Type B pancreatic cell (in vitro differentiated cells): ENCODE measurements at regions not wholly inside any gene's neighbourhood (a gene's known extent, or its start where the extent isn't known, plus 50 kb on each side); places are given as distances from the start of the nearest gene placed in this dataset.

Experiments
- DNase-seq: peaks from one replicate; pipeline ENCODE4 v3.0.0; 2021; ENCODE audit warnings: mixed read lengths; ENCODE audit not compliant: unreplicated experiment; ENCODE audit errors: extremely low spot score
- H3K27ac Mint-ChIP-seq: 2 replicates; pipeline ENCODE4 v1.8.0; 2021; ENCODE audit warnings: mild to moderate bottlenecking, mixed read lengths
- H3K27me3 Mint-ChIP-seq: 2 replicates; pipeline ENCODE4 v1.8.0; 2021; ENCODE audit warnings: mixed read lengths
- H3K36me3 Mint-ChIP-seq: 2 replicates; pipeline ENCODE4 v1.8.0; 2021; ENCODE audit warnings: mixed read lengths
- H3K4me1 Mint-ChIP-seq: one replicate; pipeline ENCODE4 v1.8.0; 2021; ENCODE audit warnings: mixed read lengths; ENCODE audit not compliant: unreplicated experiment
- H3K4me3 Mint-ChIP-seq: 2 replicates; pipeline ENCODE4 v1.8.0; 2021; ENCODE audit warnings: mild to moderate bottlenecking, mixed read lengths
- H3K9me3 Mint-ChIP-seq: 2 replicates; pipeline ENCODE4 v1.8.0; 2021; ENCODE audit warnings: mixed read lengths
- CTCF ChIP-seq: fragments of 200-600 bp; sonication (generic); conservative IDR thresholded peaks from 2 replicates; pipeline ENCODE4 v1.5.0; 2021; ENCODE audit warnings: antibody characterized with exemption, mild to moderate bottlenecking

- no peak for DNase-seq
- Mint-ChIP-seq H3K27ac (no peak overlapping the region), H3K4me1 (no peaks in the 10 kb centered on the region), H3K4me3 (no peak overlapping the region), H3K9me3 (no peaks in the 10 kb centered on the region), H3K36me3 (no peaks in the 10 kb centered on the region), H3K27me3 (no peaks in the 10 kb centered on the region)
- TF ChIP-seq CTCF = no peak
These were observed 893.7 kb downstream of the FAM181B start for GRCh38 chr11:81839976-81840375.

GRCh38 chr11:81839016-81839415 is 894.6 kb downstream of the FAM181B start:
- DNase-seq = no peak
- H3K36me3 Mint-ChIP-seq = no peaks in the 10 kb centered on the region
- H3K9me3 Mint-ChIP-seq = no peaks in the 10 kb centered on the region
- H3K4me3 Mint-ChIP-seq = no peak overlapping the region
- no peak for TF ChIP-seq CTCF
- no peaks in the 10 kb centered on the region for H3K4me1 Mint-ChIP-seq
- H3K27ac Mint-ChIP-seq = no peak overlapping the region
- no peaks in the 10 kb centered on the region for H3K27me3 Mint-ChIP-seq

- TF ChIP-seq CTCF = no peak
- Mint-ChIP-seq H3K36me3 (no peaks in the 10 kb centered on the region), H3K9me3 (no peaks in the 10 kb centered on the region), H3K27ac (no peak overlapping the region), H3K27me3 (no peaks in the 10 kb centered on the region), H3K4me3 (no peak overlapping the region), H3K4me1 (no peaks in the 10 kb centered on the region)
- DNase-seq = no peak
These were observed 903.7 kb downstream of the FAM181B start for GRCh38 chr11:81829976-81830375.

GRCh38 chr11:81825346-81825745 is 908.3 kb downstream of the FAM181B start:
- Mint-ChIP-seq H3K4me3 (no peak overlapping the region), H3K4me1 (no peaks in the 10 kb centered on the region), H3K27ac (no peak overlapping the region), H3K9me3 (no peaks in the 10 kb centered on the region), H3K36me3 (no peaks in the 10 kb centered on the region), H3K27me3 (no peaks in the 10 kb centered on the region)
- DNase-seq = no peak
- TF ChIP-seq CTCF = no peak

GRCh38 chr11:81819462-81819861 is 914.2 kb downstream of the FAM181B start:
- H3K36me3 Mint-ChIP-seq = no peaks in the 10 kb centered on the region
- no peak overlapping the region for H3K27ac Mint-ChIP-seq
- DNase-seq = no peak
- no peak overlapping the region for H3K4me3 Mint-ChIP-seq
- no peaks in the 10 kb centered on the region for H3K27me3 Mint-ChIP-seq
- TF ChIP-seq CTCF = no peak
- H3K4me1 Mint-ChIP-seq = no peaks in the 10 kb centered on the region
- no peaks in the 10 kb centered on the region for H3K9me3 Mint-ChIP-seq

- Mint-ChIP-seq H3K9me3 (peaks cover 5% of the 10 kb centered on the region), H3K27ac (no peak overlapping the region), H3K4me3 (no peak overlapping the region), H3K4me1 (no peaks in the 10 kb centered on the region), H3K27me3 (no peaks in the 10 kb centered on the region), H3K36me3 (no peaks in the 10 kb centered on the region)
- no peak for DNase-seq
- TF ChIP-seq CTCF = no peak
These were observed 928.8 kb downstream of the FAM181B start for GRCh38 chr11:81804858-81805257.
